Peyer's patch (tissue), 4 donors: ENCODE measurements at regions not wholly inside any gene's neighbourhood (a gene's known extent, or its start where the extent isn't known, plus 50 kb on each side); places are given as distances from the start of the nearest gene placed in this dataset.

ENCODE experiments used
- CTCF ChIP-seq, 6 experiments: fragments of 450-650 bp in 4 of 6; fragments of 200-600 bp in 2 of 6; sonication (generic) in 1 of 6; IDR thresholded peaks; one replicate each; pipeline ENCODE4 v1.5.1; 2017 to 2019; ENCODE audit warnings: antibody characterized with exemption in 6 of 6, mild to moderate bottlenecking in 3 of 6, moderate library complexity in 1 of 6
- POLR2A ChIP-seq, 2 donors: fragments of 450-650 bp; IDR thresholded peaks; one replicate each; pipeline ENCODE4 v1.5.1; 2017; ENCODE audit warnings: antibody characterized with exemption in 2 of 2, mild to moderate bottlenecking in 2 of 2, moderate library complexity in 2 of 2

GRCh38 chr5:101943784-101944183 is 352.3 kb downstream of the SLCO4C1 start:
- TF ChIP-seq CTCF (IDR thresholded peaks at IDR 0.05) (no peak), POLR2A (IDR thresholded peaks at IDR 0.05) (no peak)
